Nephron (organoid): ENCODE measurements at regions not wholly inside any gene's neighbourhood (a gene's known extent, or its start where the extent isn't known, plus 50 kb on each side); places are given as distances from the start of the nearest gene placed in this dataset.

Experiments
- H3K27ac Mint-ChIP-seq, 3 experiments: 2 replicates each; pipeline ENCODE4 v1.8.0; 2020; ENCODE audit warnings: mixed read lengths in 3 of 3, mild to moderate bottlenecking in 2 of 3, moderate library complexity in 1 of 3
- H3K27me3 Mint-ChIP-seq: 2 replicates; pipeline ENCODE4 v1.8.0; 2021; ENCODE audit warnings: low read depth, mild to moderate bottlenecking, moderate library complexity, mixed read lengths
- H3K36me3 Mint-ChIP-seq: 2 replicates; pipeline ENCODE4 v1.8.0; 2020; ENCODE audit warnings: low read depth, mixed read lengths
- H3K4me1 Mint-ChIP-seq: 2 replicates; pipeline ENCODE4 v1.8.0; 2020; ENCODE audit warnings: mixed read lengths
- H3K4me3 Mint-ChIP-seq, 3 experiments: 2 replicates each; pipeline ENCODE4 v1.8.0; 2020; ENCODE audit warnings: mild to moderate bottlenecking in 3 of 3, mixed read lengths in 3 of 3, moderate library complexity in 2 of 3
- H3K9me3 Mint-ChIP-seq: 2 replicates; pipeline ENCODE4 v1.8.0; 2020; ENCODE audit warnings: mixed read lengths
- CTCF ChIP-seq, 3 experiments: fragments of 200-600 bp; sonication (generic); IDR thresholded peaks; one replicate each; pipeline ENCODE4 v1.5.0; 2021; ENCODE audit warnings: antibody characterized with exemption in 3 of 3; ENCODE audit not compliant: unreplicated experiment in 3 of 3

- no peak overlapping the region for H3K27ac Mint-ChIP-seq
- no peak for TF ChIP-seq CTCF (IDR thresholded peaks at IDR 0.05; ENCODE audit: unreplicated experiment in 3 of 3)
- H3K27me3 Mint-ChIP-seq = peaks cover 7% of the 10 kb centered on the region
- H3K36me3 Mint-ChIP-seq = no peaks in the 10 kb centered on the region
- peaks cover 3% of the 10 kb centered on the region for H3K9me3 Mint-ChIP-seq
- H3K4me1 Mint-ChIP-seq = peaks cover 22% of the 10 kb centered on the region
- H3K4me3 Mint-ChIP-seq = no peak overlapping the region
Measured at GRCh38 chr1:96971849-96972602, 250.4 kb downstream of the PTBP2 start.

GRCh38 chr1:96973605-96974004 lies 252.0 kb downstream of the PTBP2 start:
- no peak for TF ChIP-seq CTCF (IDR thresholded peaks at IDR 0.05; ENCODE audit: unreplicated experiment in 3 of 3)
- Mint-ChIP-seq H3K27me3 (peaks cover 7% of the 10 kb centered on the region), H3K9me3 (peaks cover 3% of the 10 kb centered on the region), H3K36me3 (no peaks in the 10 kb centered on the region), H3K27ac (peak overlapping the region in 1 of 3 experiments; percentile 29), H3K4me3 (no peak overlapping the region), H3K4me1 (peaks cover 13% of the 10 kb centered on the region)

- peaks cover 3% of the 10 kb centered on the region for H3K9me3 Mint-ChIP-seq
- peaks cover 35% of the 10 kb centered on the region for H3K4me1 Mint-ChIP-seq
- peaks cover 4% of the 10 kb centered on the region for H3K27me3 Mint-ChIP-seq
- H3K4me3 Mint-ChIP-seq = no peak overlapping the region
- no peak overlapping the region for H3K27ac Mint-ChIP-seq
- no peaks in the 10 kb centered on the region for H3K36me3 Mint-ChIP-seq
- no peak for TF ChIP-seq CTCF (IDR thresholded peaks at IDR 0.05; ENCODE audit: unreplicated experiment in 3 of 3)
Measured at GRCh38 chr1:96978444-96978843, 256.9 kb downstream of the PTBP2 start.

GRCh38 chr1:96978901-96979300 lies 257.3 kb downstream of the PTBP2 start:
- Mint-ChIP-seq H3K4me3 (no peak overlapping the region), H3K4me1 (peaks cover 31% of the 10 kb centered on the region), H3K27me3 (no peaks in the 10 kb centered on the region), H3K9me3 (peaks cover 3% of the 10 kb centered on the region), H3K27ac (peak overlapping the region; percentile 13 to 75 (median 71)), H3K36me3 (no peaks in the 10 kb centered on the region)
- TF ChIP-seq CTCF (IDR thresholded peaks at IDR 0.05; ENCODE audit: unreplicated experiment in 3 of 3) = no peak

GRCh38 chr1:96979304-96980268 lies 258.0 kb downstream of the PTBP2 start:
- peak overlapping the region; percentile 13 to 75 (median 71) for H3K27ac Mint-ChIP-seq
- H3K27me3 Mint-ChIP-seq = no peaks in the 10 kb centered on the region
- H3K9me3 Mint-ChIP-seq = peaks cover 3% of the 10 kb centered on the region
- H3K4me1 Mint-ChIP-seq = peaks cover 28% of the 10 kb centered on the region
- H3K36me3 Mint-ChIP-seq = no peaks in the 10 kb centered on the region
- no peak for TF ChIP-seq CTCF (IDR thresholded peaks at IDR 0.05; ENCODE audit: unreplicated experiment in 3 of 3)
- H3K4me3 Mint-ChIP-seq = no peak overlapping the region
